HG03342 (cell line): ENCODE measurements at regions not wholly inside any gene's neighbourhood (a gene's known extent, or its start where the extent isn't known, plus 50 kb on each side); places are given as distances from the start of the nearest gene placed in this dataset.

Experiments used
- ATAC-seq: cut with Tn5 transposase; IDR thresholded peaks from one replicate; pipeline ENCODE4 v1.9.1; 2021; ENCODE audit warnings: mild to moderate bottlenecking, moderate library complexity; ENCODE audit not compliant: unreplicated experiment

DNA sequence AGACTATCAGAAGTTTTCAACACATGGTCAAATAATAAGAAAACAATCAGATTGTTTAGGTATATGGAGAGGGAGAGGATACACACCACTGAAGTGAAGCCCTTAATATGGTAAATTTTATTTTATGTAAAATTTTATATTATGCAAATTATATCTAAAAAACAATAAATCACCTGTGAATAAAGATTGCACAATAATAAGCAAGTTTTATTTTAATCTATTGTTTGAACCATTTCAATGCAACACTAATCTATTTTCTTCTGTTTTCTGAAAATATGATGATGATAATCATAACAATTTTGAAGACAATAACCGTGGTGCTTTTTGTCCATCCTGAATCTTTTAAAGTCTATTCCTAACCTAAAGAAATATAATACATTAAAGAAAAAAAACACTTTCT lies 1473.5 kb upstream of the TENM4 start:
- no peak for ATAC-seq

DNA sequence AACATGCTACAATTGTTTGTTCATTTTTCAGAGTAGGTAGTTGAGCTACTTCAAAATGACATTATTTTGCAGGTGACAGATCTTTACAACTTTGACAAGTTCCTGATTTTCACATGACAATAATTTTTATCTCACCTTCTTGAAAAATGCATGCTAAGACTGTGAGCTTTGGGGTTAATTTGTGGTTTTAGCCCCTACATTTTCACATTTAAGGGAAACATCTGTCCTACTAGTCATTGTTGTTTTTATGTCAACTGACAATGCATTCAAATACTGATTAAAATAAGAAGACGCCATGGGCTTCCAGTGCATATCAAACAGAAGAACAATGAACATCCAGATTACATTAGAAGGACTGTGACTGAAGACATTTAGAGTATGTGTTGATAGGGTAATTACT lies 1470.8 kb upstream of the TENM4 start:
- ATAC-seq: no peak

DNA sequence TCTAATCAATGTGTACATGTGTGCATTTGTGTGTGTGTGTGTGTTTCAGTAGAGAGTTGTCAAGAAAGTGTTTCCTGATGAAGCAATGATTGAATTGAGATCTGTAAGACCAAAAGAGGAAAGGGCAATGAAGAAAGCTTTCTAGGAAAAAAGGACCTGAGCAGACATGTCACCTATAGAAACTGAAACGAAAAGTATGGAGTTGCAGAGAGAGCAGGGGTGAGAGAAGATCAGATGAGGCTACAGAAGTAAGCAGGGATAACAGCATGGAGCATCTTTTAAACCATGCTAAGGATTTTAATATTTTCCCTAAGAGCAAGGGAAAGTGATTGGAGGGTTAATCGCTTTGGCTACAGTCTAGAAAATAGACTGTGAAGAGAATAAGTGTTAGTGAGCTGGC lies 1459.4 kb upstream of the TENM4 start:
- ATAC-seq: peak; percentile 79

DNA sequence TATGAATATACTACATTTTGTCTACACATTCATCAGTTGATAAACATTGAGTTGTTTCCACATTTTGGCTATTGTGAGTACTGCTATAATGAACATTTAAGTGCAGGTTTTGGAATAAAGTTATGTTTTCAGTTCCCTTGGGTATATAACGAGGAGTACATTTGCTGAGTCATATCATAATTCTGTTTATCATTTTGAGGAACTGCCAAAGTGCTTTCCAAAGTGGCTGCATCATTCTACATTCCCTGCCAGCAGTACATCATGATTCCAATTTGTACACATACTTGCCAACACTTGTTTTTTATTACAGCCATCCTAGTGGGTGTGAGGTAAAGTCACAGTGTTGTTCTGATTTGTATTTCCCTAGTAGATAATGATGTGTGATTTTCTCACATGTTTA lies 1458.6 kb upstream of the TENM4 start:
- peak; percentile 43 for ATAC-seq

DNA sequence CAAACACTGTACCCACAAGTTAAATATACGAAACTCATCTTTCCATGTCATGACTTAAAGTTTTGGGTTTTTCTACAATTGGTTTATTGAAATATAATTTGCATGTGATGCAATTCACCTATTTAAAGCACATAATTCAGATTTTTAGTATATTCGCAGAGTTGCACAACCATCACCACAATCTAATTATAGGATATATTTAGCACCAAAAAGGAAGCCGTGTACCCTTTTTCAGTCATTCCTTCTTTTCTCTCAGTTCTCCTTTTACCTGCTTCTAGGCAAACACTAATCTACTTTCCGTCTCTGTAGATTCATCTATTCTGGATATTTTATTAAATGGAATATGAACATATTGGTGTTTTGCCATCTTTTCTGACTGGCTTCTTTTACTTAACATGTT lies 1458.1 kb upstream of the TENM4 start:
- ATAC-seq: no peak

DNA sequence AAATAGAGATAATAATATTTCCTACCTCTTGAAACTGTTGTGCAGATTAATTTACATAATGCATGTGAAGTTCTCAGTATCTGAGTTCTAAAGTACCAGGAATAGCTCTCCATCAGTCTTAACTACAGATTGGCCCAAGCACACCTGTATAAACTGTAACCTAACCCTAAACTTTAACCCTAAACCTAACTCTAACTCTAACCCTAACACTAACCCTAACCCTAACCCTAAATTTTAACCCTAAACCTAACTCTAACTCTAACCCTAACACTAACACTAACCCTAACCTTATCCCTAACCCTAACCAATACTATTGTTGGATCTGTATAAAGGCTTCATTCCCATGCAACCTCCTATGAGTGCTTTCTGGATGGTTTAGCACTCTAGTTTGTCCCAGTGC lies 1445.9 kb upstream of the TENM4 start:
- no peak for ATAC-seq

DNA sequence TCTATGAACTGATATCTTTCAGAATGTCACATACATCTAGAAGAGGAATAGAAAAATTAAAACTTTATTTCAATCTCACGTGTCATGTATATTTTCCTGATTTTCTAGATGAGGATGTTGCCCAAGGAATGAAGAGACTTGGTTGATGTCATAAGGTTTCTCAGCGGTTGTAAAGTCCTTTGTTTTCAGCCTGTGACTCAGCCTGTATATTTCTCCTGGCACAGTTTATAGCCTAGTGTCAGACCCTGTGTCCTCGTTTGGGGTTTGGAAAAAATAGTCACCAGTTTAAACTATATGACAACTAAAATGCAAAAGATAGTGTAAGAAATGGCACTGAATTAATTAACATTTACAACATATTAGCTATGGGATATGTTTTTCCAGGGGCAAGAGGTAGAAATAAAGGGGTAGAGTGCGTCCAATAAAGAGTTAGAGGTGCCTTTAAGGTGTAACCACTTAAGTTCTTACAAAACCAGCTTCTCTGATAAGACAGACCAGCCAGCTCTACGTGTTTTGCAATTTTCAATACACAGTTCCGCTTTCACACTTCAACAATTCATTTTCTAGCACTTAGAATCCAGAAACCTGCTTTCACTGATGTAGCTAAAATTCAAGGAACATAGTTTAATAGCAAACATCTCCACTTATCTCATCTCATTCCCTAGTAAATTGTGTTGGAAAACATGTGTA lies 1432.6 kb upstream of the TENM4 start:
- no peak for ATAC-seq

DNA sequence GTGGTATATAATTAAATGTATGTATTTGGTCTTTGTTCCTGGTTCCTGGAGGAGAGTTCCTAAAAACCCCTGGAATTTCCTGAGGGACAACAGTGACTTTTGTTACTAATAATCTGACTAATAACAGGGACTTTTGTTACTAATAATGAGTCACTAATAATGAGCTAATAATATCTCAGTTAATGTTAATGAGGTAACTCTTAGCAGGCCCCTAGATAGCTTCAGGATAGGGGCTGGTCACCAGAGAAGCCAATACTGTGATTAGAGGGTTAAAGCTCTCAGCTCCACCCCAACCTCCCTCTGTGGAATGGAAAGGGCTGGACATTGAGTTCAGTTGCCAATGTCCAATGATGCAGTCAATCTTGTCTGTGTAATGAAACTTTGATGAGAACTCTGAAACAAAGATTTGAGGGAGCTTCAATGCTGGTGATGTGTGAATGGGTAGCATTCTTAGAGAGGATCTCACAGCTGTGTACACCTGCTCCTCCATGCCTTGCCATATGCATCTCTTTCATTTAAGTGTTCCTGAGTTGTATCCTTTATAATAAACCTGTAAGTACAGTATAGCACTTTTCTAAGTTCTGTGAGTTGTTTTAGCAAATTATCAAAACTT lies 1431.4 kb upstream of the TENM4 start:
- no peak for ATAC-seq

DNA sequence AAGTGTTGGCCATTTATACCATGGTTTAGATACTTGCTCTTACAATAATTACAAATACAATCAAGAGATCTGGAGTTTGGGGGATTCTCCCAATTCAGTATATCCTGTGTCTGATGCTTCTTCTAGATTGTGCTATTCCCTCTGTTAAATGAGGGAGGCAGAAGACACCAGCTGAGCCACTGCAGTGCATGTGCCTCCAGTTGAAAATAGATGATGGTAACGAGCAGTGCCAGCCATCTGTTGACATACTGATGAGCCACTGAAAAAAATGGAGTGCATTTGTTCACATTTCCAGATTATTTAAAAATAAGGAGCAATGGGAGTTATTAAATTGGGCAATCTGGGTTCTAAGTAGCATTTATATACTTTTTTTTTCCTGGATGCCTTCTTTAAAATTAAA lies 1428.0 kb upstream of the TENM4 start:
- no peak for ATAC-seq

DNA sequence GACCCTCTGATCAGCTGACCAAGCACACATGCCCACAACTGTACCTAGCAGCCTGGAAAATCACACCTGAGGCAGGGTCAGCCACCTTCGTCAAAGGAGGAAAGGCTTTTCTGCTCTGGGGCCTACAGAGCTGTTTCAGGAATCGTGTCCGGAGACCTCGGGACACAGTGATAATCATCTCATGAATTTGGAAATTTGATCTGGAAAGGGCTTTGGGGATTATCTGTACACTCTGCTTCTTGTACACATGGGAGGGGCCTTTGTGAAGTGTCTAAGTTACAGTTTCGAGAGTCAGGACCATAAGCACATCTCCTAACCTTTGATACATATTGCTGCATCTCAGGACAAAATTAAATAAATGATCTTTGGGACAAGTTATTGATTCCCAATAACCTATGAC lies 1421.2 kb upstream of the TENM4 start:
- no peak for ATAC-seq

DNA sequence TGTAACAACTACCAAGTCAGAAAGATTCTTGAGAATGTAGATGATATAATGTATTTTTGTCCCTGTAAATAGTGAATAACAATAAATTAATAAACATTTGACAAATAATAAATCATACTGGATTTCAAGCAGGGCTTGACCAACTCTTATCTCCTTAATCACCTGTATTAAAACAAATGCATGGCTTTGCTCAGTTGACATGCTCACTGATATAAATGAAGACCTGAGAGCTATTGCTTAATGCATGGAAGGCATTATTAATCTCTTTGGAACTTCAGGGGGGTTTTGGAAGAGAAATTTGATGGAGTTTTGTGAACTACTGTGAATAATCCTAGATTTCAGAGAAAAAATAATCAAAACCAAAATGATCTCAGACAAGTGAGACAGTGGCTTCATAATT lies 1420.4 kb upstream of the TENM4 start:
- no peak for ATAC-seq

DNA sequence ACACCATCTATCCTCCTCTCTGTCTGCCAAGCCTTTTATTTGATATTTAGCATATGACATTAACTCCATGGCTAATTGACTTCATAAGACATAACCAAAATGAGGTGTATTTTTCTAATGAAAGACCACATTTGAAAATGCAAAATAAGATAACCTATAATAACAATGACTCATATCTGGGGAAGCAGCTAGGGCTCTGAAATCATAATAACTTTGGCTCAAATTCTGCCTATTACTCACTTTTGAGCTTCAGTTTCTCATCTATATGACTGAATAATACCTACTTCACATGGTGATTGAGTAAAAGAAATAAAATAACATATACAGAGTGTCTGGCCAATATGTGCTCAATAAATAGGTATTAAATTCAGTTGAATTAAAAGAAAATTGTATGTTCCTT lies 1419.8 kb upstream of the TENM4 start:
- no peak for ATAC-seq

DNA sequence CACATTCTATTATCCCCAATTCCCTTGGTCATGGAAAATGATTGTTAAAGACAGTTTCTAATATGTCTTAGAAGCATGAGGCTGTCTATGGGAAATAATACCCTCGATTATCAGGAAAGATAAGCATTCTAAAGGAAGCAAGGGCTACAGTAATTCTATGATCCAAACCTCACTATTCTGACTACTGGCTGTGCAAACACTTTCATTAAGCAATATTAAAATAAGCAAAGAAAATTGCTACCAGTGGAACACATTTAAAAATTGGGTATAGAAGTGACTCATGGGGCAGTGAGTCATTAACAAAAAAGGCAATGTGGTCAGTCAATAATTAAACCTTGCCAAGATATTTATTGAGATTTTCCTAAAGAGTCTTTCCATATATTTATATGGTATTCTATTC lies 1415.2 kb upstream of the TENM4 start:
- peak; percentile 52 for ATAC-seq

DNA sequence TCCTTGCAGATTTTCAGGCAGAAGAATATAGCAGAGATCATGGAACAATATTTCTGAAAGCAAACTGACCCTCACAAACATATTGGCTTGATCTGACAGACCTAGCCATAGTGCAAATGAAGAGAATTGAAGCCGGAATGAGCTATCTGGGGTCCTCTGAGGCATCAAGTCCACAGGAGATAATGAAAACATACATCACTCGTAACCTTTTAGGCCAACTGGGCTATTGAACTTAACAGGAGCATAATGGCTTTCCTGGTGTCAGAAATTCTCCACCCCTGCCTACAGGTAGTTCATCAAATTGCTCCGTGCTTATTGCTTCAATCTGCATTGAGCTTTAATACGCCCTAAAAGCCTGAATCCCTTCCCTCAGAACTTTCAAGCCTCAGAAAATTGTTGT lies 1414.6 kb upstream of the TENM4 start:
- no peak for ATAC-seq

DNA sequence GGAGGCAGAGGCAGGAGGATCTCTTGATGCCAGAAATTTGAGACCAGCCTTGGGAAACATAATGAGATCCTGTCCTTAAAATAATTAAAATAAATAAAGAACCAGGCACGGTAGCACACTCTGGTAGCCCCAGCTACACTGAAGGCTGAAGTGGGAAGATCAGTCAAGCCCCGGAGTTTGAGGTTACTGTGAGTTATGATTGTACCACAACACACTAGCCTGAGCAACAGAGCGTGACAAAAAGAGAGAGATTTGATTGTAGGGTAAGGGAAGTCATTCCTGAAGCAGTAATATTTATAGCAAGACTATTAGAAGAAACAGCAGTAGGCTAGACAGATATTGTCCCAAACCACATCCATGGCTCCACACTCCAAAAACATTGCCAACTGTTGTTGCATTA lies 1408.4 kb upstream of the TENM4 start:
- peak; percentile 54 for ATAC-seq

DNA sequence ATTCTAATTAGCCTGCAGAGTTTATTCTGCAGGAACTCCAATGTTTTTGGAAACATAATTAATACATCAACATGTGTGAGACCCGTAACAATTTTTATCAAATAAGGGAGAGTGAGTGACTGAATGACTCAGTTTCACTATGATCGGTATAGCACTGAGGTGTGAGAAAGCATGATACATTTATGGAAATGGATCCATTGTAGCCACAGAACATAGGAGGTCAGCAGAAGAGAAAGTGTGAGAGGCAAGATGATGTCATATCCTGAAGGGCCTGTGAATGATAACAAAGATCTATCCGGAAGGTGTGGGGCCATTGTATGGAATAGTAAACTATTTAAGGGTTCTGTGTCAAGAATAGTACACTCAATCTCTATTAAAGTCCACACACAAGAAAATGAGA lies 1406.1 kb upstream of the TENM4 start:
- peak; percentile 96 for ATAC-seq

DNA sequence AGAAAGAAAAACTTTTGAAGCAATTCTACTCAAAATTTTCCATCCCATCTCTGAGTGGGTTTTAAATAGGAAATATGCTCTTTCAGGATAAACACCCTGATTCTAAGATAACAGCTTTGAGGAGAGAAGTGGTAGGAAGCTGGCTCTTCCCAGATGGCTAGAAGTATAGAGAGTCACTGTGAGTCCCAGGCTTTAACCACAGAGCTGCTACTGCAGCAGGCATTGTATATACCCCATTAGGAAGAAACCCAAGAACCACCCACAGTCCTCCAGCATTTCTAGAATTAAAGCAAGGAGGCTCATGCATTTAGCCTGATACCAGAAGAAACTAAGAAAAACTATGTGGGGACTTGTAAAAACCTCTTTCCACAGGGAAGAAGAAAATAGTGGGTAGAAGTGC lies 1405.6 kb upstream of the TENM4 start:
- ATAC-seq: no peak

DNA sequence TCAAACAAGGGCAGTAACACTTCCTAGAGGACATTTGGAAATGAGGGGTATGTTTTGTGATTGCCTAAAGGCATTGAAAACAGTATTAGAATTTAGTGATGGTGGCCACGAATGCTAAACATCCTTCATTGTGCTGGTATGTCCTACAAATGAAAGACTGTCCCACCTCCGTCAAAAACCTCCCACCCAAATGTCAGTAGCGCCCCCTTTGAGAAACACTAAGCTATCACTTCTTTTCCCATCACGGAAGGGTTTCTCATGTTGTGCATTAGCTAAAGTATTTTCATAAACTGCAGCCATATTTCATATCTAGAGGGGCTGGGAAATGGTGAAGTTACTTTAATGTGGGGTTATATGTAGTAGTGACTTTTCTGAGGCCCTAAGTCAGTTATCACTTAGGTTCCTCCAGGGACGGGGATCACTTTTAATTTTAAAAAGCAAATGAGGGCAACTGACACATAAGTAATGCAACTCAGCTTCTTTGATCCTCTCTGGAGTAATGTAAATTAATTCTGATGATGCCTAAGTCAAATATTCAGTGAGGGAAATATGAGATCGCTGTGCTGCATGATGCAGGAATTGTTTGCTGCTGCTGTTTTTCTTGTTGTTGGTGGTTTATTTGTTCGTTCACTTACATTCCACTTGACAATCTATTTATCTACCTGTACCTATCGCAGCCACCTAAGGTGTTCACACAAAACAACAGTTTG lies 1403.4 kb upstream of the TENM4 start:
- ATAC-seq: no peak

DNA sequence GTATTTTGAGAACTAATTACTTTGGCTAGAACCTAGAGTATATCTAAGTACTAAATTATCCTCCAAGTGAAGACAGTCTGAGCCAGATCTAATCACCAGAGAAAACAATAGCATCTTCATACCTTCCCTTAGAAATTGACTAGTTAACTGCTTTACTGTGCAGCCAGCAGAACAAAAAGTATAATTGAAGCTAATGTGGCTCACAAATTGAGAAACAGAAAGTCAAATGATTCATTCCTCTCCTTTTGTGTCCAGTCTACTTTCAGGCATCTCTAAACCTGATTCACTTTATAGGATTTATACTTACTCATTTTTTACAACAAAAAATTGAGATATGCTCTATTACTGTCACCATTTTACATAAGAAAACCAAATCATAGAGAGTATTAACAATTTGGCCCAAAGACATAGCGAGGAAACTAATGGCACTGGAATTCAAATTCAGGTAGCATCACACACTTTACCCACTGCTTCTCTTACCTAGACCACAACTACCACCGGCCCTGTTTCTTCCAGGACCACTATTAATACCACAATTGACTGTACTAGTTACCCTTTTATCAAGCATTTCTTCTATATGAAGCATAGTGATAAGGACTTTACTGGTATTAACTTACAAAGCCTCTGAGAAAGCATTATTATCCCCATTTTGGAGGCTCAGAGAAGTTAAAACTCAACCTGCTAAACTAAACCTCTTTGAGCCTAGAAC lies 1402.6 kb upstream of the TENM4 start:
- ATAC-seq: peak; percentile 37

DNA sequence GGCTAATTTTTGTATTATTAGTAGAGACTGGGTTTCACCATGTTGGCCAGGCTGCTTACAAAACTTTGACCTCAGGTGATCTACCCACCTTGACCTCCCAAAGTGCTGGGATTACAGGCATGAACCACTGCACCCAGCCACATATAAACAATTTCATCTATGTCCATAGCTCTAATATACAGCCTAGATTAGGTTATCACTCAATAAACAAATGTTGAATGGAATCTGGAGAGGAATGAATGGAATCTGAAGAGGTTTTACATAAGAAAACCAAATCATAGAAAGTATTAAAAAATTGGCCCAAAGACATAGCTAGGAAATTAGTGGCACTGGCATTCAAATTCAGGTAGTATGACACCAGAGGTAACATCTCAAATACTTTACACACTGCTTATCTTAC lies 1401.4 kb upstream of the TENM4 start:
- no peak for ATAC-seq

DNA sequence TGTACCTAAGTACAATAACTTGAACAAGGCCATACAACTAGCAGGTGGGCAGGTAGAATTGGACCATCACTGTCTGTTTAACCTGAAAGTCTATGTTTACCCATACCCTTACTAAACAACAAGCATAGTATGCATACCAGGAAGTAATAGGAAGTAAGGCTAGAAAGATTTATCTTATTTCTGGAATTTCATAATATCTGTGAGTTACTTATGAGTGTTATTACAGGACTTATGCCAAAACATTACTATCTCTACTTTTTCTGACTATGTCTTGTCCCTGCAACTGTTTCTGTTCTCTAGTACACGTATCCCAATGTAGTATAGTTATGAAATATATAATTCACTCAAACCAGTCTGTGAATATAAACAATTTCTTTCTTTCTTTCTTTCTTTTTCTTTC lies 1400.8 kb upstream of the TENM4 start:
- ATAC-seq: no peak

DNA sequence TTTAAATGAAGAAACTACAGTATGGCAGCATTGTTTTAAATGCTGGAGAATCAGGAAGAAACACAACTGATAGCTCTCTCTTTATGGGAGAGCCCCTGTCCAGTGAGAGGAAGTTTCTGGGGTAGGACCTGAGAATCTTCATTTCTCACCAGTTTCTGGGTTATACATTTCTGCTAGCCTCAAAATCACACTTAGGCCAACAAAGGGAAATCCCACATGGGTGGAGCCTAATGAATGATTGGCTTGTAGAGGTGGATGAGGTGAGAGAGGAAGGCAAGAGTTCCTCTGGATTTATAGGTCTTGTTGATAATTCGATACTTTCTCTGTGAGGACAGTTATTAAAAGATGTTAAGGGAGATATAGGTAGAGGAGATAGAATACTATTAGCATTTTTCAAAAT lies 1397.3 kb upstream of the TENM4 start:
- peak; percentile 85 for ATAC-seq
